WTC11 (cell line): ENCODE measurements at regions not wholly inside any gene's neighbourhood (a gene's known extent, or its start where the extent isn't known, plus 50 kb on each side); places are given as distances from the start of the nearest gene placed in this dataset.

Source experiments
- ATAC-seq: fragments of 200-7000 bp; cut with Tn5 transposase; 2 replicates; pipeline ENCODE4 v1.10.0; 2021; ENCODE audit warnings: mild to moderate bottlenecking, moderate library complexity
- CTCF ChIA-PET: fragments of 300-600 bp; sonication (Branson Sonifier 250); formaldehyde crosslinking; loops from one replicate; lab custom pipeline; 2021; ENCODE audit warnings: antibody characterized with exemption; lab: Charles Lee
- POLR2A ChIA-PET: fragments of 350-600 bp; sonication (Branson Sonifier 250); formaldehyde crosslinking; loops from one replicate; lab custom pipeline; 2021; ENCODE audit warnings: antibody characterized with exemption; lab: Charles Lee
- DNase-seq: peaks from one replicate; pipeline ENCODE4 v3.0.0; 2021; ENCODE audit warnings: low spot score
- H3K27ac Mint-ChIP-seq: 2 replicates; pipeline ENCODE4 v1.8.0; 2021; ENCODE audit warnings: mixed read lengths
- H3K27me3 Mint-ChIP-seq: 2 replicates; pipeline ENCODE4 v1.8.0; 2021; ENCODE audit warnings: low read depth, mild to moderate bottlenecking, moderate library complexity, mixed read lengths
- H3K36me3 Mint-ChIP-seq: 2 replicates; pipeline ENCODE4 v1.8.0; 2021; ENCODE audit warnings: mixed read lengths
- H3K4me1 Mint-ChIP-seq: 2 replicates; pipeline ENCODE4 v1.8.0; 2022; ENCODE audit warnings: mixed read lengths
- H3K4me3 Mint-ChIP-seq: 2 replicates; pipeline ENCODE4 v1.8.0; 2021; ENCODE audit warnings: mild to moderate bottlenecking, moderate library complexity, mixed read lengths
- H3K9me3 Mint-ChIP-seq: 2 replicates; pipeline ENCODE4 v1.8.0; 2021; ENCODE audit warnings: mixed read lengths
- ATF1 ChIP-seq: sonication (generic); formaldehyde crosslinking; IDR thresholded peaks from 2 replicates; pipeline ENCODE4 v1.8.1; 2023; ENCODE audit warnings: mild to moderate bottlenecking, moderate library complexity, missing genetic modification reagents
- EMX1 ChIP-seq: fragments of 250-450 bp; sonication (Bioruptor Pico); IDR thresholded peaks from 2 replicates; pipeline ENCODE4 v1.8.0; 2021; ENCODE audit warnings: mild to moderate bottlenecking
- FOXP1 ChIP-seq: sonication (generic); formaldehyde crosslinking; IDR thresholded peaks from 2 replicates; pipeline ENCODE4 v1.8.0; 2022; ENCODE audit warnings: missing genetic modification reagents, mild to moderate bottlenecking, moderate library complexity, borderline replicate concordance
- GABPB1 ChIP-seq: sonication (generic); formaldehyde crosslinking; IDR thresholded peaks from 2 replicates; pipeline ENCODE4 v1.8.1; 2023; ENCODE audit warnings: mild to moderate bottlenecking, missing genetic modification reagents
- JAZF1 ChIP-seq: fragments of 250-450 bp; sonication (Bioruptor Pico); IDR thresholded peaks from 2 replicates; pipeline ENCODE4 v1.9.0; 2021; ENCODE audit warnings: moderate library complexity, mild to moderate bottlenecking, inconsistent platforms
- KAT7 ChIP-seq: sonication (generic); formaldehyde crosslinking; IDR thresholded peaks from 2 replicates; pipeline ENCODE4 v1.8.1; 2023; ENCODE audit warnings: missing genetic modification reagents, mild to moderate bottlenecking, borderline replicate concordance
- MYBL2 ChIP-seq: sonication (generic); formaldehyde crosslinking; IDR thresholded peaks from 2 replicates; pipeline ENCODE4 v1.8.1; 2023; ENCODE audit warnings: mild to moderate bottlenecking, moderate library complexity, missing genetic modification reagents
- NFE2L1 ChIP-seq: sonication (generic); formaldehyde crosslinking; IDR thresholded peaks from 2 replicates; pipeline ENCODE4 v1.8.1; 2023; ENCODE audit warnings: missing genetic modification reagents
- OVOL2 ChIP-seq: fragments of 250-450 bp; sonication (Bioruptor Pico); IDR thresholded peaks from 2 replicates; pipeline ENCODE4 v1.9.0; 2021; ENCODE audit warnings: mild to moderate bottlenecking, borderline replicate concordance
- SP1 ChIP-seq: sonication (generic); formaldehyde crosslinking; conservative IDR thresholded peaks from 2 replicates; pipeline ENCODE4 v1.8.1; 2022; ENCODE audit warnings: missing genetic modification reagents
- TP53 ChIP-seq: sonication (generic); formaldehyde crosslinking; IDR thresholded peaks from 2 replicates; pipeline ENCODE4 v1.8.1; 2023; ENCODE audit warnings: mild to moderate bottlenecking, missing genetic modification reagents
- ZBTB21 ChIP-seq: sonication (generic); formaldehyde crosslinking; IDR thresholded peaks from 2 replicates; pipeline ENCODE4 v1.8.1; 2023; ENCODE audit warnings: mild to moderate bottlenecking, missing genetic modification reagents, borderline replicate concordance
- ZNF671 ChIP-seq: fragments of 250-450 bp; sonication (Bioruptor Pico); IDR thresholded peaks from 2 replicates; pipeline ENCODE4 v1.8.0; 2021; ENCODE audit warnings: mild to moderate bottlenecking
- TF ChIP-seq, protein P1 (sequence below): sonication (generic); formaldehyde crosslinking; IDR thresholded peaks from 2 replicates; pipeline ENCODE4 v1.8.1; 2023; ENCODE audit warnings: mild to moderate bottlenecking, missing genetic modification reagents
- TF ChIP-seq, protein P2 (sequence below): sonication (generic); formaldehyde crosslinking; conservative IDR thresholded peaks from 2 replicates; pipeline ENCODE4 v1.8.1; 2023; ENCODE audit warnings: mild to moderate bottlenecking, low read depth, missing genetic modification reagents, moderate library complexity
- TF ChIP-seq, protein P3 (sequence below): sonication (generic); formaldehyde crosslinking; IDR thresholded peaks from 2 replicates; pipeline ENCODE4 v1.8.1; 2023; ENCODE audit warnings: mild to moderate bottlenecking, missing genetic modification reagents, borderline replicate concordance
- TF ChIP-seq, protein P4 (sequence below): sonication (generic); formaldehyde crosslinking; IDR thresholded peaks from 2 replicates; pipeline ENCODE4 v1.8.1; 2022; ENCODE audit warnings: mild to moderate bottlenecking, moderate library complexity, missing genetic modification reagents

DNA sequence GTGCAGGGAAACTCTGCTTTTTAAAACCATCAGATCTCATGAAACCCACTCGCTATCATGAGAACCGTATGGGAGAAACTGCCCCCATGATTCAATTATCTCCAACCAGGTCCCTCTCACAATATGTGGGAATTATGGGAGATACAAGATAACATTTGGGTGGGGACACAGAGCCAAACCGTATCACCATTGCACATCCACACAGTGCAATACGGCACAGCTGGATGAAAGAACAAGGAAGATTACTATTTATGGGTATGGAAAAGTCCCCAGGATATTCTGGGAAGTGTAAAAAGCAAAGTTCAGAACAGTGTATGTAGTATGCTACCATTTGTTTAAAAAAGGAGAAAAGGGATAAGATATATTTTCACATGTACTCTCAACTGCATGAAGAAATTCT lies 290.1 kb downstream of the PIK3C3 start:
- Mint-ChIP-seq H3K36me3 (peaks cover 2% of the 10 kb centered on the region; the same call in 1 of the 2 replicates), H3K4me1 (peaks cover 6% of the 10 kb centered on the region), H3K9me3 (peaks cover 15% of the 10 kb centered on the region), H3K27me3 (no peaks in the 10 kb centered on the region), H3K27ac (no peak overlapping the region)
- no peak for DNase-seq
- TF ChIP-seq, protein P1, sequence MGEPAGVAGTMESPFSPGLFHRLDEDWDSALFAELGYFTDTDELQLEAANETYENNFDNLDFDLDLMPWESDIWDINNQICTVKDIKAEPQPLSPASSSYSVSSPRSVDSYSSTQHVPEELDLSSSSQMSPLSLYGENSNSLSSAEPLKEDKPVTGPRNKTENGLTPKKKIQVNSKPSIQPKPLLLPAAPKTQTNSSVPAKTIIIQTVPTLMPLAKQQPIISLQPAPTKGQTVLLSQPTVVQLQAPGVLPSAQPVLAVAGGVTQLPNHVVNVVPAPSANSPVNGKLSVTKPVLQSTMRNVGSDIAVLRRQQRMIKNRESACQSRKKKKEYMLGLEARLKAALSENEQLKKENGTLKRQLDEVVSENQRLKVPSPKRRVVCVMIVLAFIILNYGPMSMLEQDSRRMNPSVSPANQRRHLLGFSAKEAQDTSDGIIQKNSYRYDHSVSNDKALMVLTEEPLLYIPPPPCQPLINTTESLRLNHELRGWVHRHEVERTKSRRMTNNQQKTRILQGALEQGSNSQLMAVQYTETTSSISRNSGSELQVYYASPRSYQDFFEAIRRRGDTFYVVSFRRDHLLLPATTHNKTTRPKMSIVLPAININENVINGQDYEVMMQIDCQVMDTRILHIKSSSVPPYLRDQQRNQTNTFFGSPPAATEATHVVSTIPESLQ (CRISPR knock-in tag), result no peak
- TF ChIP-seq KAT7 (CRISPR knock-in tag), result no peak
- no peak for TF ChIP-seq EMX1 (CRISPR knock-in tag)
- TF ChIP-seq, protein P2, sequence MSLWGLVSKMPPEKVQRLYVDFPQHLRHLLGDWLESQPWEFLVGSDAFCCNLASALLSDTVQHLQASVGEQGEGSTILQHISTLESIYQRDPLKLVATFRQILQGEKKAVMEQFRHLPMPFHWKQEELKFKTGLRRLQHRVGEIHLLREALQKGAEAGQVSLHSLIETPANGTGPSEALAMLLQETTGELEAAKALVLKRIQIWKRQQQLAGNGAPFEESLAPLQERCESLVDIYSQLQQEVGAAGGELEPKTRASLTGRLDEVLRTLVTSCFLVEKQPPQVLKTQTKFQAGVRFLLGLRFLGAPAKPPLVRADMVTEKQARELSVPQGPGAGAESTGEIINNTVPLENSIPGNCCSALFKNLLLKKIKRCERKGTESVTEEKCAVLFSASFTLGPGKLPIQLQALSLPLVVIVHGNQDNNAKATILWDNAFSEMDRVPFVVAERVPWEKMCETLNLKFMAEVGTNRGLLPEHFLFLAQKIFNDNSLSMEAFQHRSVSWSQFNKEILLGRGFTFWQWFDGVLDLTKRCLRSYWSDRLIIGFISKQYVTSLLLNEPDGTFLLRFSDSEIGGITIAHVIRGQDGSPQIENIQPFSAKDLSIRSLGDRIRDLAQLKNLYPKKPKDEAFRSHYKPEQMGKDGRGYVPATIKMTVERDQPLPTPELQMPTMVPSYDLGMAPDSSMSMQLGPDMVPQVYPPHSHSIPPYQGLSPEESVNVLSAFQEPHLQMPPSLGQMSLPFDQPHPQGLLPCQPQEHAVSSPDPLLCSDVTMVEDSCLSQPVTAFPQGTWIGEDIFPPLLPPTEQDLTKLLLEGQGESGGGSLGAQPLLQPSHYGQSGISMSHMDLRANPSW (CRISPR knock-in tag), result no peak
- TF ChIP-seq ZBTB21 (CRISPR knock-in tag), result no peak
- TF ChIP-seq, all 79 proteins: peak for 0
- ATAC-seq, result no peak
- ChIA-PET CTCF (no interaction called here), POLR2A (no interaction called here)
- H3K4me3 Mint-ChIP-seq, result no peak overlapping the region

DNA sequence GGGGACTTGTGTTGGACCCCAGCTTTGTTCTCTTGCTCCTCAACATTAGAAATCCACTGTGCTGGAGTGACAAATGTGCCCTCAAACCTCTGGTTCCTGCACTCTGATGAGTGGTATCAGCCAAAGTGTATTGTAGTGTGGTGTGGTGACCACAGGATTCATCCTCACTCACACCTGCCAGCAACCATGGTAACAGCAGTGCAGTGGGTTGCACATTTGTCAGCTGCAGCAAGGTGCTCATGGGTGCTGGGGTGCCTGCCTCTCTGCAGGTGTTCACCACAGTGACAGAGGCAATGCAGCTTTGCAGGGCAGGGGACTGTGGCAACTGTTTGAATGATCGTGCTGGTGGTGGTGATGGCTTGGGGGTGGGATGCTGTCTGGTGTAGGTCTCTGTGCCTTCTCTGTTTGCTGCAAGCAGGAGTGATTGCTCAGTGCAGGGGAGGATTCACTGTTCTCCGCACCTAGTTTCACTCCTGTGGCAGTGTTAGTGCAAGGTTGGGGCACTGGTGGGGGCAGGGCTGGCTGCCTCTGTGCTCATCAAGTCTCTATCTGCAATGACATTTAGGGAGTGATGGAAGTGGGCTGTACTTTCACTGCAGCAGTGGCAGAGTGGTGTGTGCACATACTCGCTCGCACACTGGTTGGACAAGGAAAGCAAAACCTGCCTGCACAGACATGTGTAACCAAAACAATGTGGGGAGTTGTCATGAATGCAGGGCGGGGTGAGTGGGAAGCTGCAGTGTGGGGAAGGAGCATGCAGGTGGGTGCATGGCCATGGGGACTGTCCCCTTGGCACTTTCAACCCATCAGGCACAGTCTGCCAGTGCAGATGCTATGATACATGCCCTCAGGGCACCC lies 301.1 kb downstream of the PIK3C3 start:
- POLR2A ChIA-PET, result no interaction called here
- no peak for DNase-seq
- H3K9me3 Mint-ChIP-seq, result peaks cover 19% of the 10 kb centered on the region
- TF ChIP-seq, protein P3, sequence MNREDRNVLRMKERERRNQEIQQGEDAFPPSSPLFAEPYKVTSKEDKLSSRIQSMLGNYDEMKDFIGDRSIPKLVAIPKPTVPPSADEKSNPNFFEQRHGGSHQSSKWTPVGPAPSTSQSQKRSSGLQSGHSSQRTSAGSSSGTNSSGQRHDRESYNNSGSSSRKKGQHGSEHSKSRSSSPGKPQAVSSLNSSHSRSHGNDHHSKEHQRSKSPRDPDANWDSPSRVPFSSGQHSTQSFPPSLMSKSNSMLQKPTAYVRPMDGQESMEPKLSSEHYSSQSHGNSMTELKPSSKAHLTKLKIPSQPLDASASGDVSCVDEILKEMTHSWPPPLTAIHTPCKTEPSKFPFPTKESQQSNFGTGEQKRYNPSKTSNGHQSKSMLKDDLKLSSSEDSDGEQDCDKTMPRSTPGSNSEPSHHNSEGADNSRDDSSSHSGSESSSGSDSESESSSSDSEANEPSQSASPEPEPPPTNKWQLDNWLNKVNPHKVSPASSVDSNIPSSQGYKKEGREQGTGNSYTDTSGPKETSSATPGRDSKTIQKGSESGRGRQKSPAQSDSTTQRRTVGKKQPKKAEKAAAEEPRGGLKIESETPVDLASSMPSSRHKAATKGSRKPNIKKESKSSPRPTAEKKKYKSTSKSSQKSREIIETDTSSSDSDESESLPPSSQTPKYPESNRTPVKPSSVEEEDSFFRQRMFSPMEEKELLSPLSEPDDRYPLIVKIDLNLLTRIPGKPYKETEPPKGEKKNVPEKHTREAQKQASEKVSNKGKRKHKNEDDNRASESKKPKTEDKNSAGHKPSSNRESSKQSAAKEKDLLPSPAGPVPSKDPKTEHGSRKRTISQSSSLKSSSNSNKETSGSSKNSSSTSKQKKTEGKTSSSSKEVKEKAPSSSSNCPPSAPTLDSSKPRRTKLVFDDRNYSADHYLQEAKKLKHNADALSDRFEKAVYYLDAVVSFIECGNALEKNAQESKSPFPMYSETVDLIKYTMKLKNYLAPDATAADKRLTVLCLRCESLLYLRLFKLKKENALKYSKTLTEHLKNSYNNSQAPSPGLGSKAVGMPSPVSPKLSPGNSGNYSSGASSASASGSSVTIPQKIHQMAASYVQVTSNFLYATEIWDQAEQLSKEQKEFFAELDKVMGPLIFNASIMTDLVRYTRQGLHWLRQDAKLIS (CRISPR knock-in tag), result no peak
- TF ChIP-seq ZBTB21 (CRISPR knock-in tag) (no peak), ATF1 (CRISPR knock-in tag) (no peak), JAZF1 (CRISPR knock-in tag) (no peak), NFE2L1 (CRISPR knock-in tag) (no peak)
- TF ChIP-seq, all 79 proteins: peak for 0
- no peaks in the 10 kb centered on the region for H3K36me3 Mint-ChIP-seq
- H3K4me3 Mint-ChIP-seq, result no peak overlapping the region
- no peaks in the 10 kb centered on the region for H3K4me1 Mint-ChIP-seq
- no peak for ATAC-seq
- CTCF ChIA-PET, result no interaction called here
- no peak overlapping the region for H3K27ac Mint-ChIP-seq
- no peaks in the 10 kb centered on the region for H3K27me3 Mint-ChIP-seq

DNA sequence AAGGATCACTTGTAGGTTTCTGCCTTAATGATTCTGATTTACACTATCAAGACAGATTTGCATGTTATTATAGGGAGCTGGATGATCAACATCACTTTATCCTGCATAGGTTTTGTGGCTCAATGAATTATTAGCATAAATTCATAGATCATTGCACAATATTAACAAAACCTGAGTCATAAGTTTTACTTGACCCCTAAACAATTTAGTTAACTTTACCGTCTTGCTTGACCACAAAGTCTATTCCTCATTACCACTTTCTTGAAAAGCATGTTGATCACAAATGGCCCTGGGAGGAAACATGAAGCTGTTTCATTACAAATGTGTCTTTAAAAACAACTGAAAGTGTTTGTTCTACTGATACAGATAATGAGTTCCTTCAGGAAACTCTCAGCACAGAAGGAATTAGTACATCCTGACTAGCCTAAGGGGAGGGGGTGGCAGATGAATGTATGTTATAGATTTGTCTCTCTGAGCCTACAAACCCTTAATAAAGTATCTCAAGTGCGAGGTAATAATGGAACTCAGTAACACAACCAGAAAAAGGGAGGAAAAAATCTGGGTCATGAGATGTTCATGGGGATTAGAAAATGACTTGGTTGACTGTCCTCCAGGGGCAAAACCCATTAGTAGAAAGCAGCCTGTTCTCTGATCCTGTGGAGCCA lies 303.4 kb downstream of the PIK3C3 start:
- no peak for ATAC-seq
- H3K27ac Mint-ChIP-seq, result no peak overlapping the region
- DNase-seq, result no peak
- no peak overlapping the region for H3K4me3 Mint-ChIP-seq
- peaks cover 12% of the 10 kb centered on the region for H3K9me3 Mint-ChIP-seq
- H3K4me1 Mint-ChIP-seq, result 0 out of 2 replicates have a peak, but pooled peaks cover 4% of the 10 kb centered on the region
- CTCF ChIA-PET, result no interaction called here
- no peaks in the 10 kb centered on the region for H3K27me3 Mint-ChIP-seq
- POLR2A ChIA-PET, result no interaction called here
- no peaks in the 10 kb centered on the region for H3K36me3 Mint-ChIP-seq
- TF ChIP-seq, protein P4, sequence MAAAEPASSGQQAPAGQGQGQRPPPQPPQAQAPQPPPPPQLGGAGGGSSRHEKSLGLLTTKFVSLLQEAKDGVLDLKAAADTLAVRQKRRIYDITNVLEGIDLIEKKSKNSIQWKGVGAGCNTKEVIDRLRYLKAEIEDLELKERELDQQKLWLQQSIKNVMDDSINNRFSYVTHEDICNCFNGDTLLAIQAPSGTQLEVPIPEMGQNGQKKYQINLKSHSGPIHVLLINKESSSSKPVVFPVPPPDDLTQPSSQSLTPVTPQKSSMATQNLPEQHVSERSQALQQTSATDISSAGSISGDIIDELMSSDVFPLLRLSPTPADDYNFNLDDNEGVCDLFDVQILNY (CRISPR knock-in tag), result no peak
- no peak for TF ChIP-seq OVOL2 (CRISPR knock-in tag)
- no peak for TF ChIP-seq SP1 (CRISPR knock-in tag)
- no peak for TF ChIP-seq FOXP1 (CRISPR knock-in tag)
- no peak for TF ChIP-seq ZNF671 (CRISPR knock-in tag)
- TF ChIP-seq GABPB1, result no peak
- TF ChIP-seq, protein P2 (CRISPR knock-in tag), result no peak
- TF ChIP-seq MYBL2 (CRISPR knock-in tag), result no peak
- TF ChIP-seq TP53, result no peak
